ENCODE measurements at regions not wholly inside any gene's neighbourhood (a gene's known extent, or its start where the extent isn't known, plus 50 kb on each side); places are given as distances from the start of the nearest gene placed in this dataset.

GRCh38 chr10:57506414-57507094 is 761.1 kb downstream of the IPMK start:
- Histone ChIP-seq H3K27ac (no peak overlapping the region), H3K4me1 (ENCODE audit: insufficient read depth) (no peaks in the 10 kb centered on the region), H3K27me3 (no peaks in the 10 kb centered on the region), H3K9me2 (replicated peaks; ENCODE audit: insufficient read depth) (no peaks in the 10 kb centered on the region), H3K9me3 (ENCODE audit: low read depth) (no peaks in the 10 kb centered on the region), H3K4me3 (no peak overlapping the region), H3K4me2 (no peak overlapping the region), H2AFZ (no peak overlapping the region), H4K20me1 (ENCODE audit: insufficient read depth, poor library complexity, severe bottlenecking) (no peaks in the 10 kb centered on the region), H3K79me2 (no peaks in the 10 kb centered on the region), H3K36me3 (replicated peaks; ENCODE audit: insufficient read depth, low read depth) (no peaks in the 10 kb centered on the region)
- 85% methylated on average over 10 of the region's 10 CpGs for WGBS (ENCODE audit: low lambda C conversion rate, missing lambda C conversion rate)
- no peak for DNase-seq (ENCODE audit: low spot score)
- TF ChIP-seq EZH2phosphoT487 (IDR thresholded peaks at IDR 0.05; ENCODE audit: low read depth, severe bottlenecking, unreplicated experiment): no peak
- no peak for TF ChIP-seq EZH2 (IDR thresholded peaks at IDR 0.05; ENCODE audit: borderline replicate concordance)

- Histone ChIP-seq H3K9me2 (replicated peaks; ENCODE audit: insufficient read depth) (no peaks in the 10 kb centered on the region), H3K27me3 (no peaks in the 10 kb centered on the region), H3K9me3 (ENCODE audit: low read depth) (no peaks in the 10 kb centered on the region), H4K20me1 (ENCODE audit: insufficient read depth, poor library complexity, severe bottlenecking) (no peaks in the 10 kb centered on the region), H3K4me1 (ENCODE audit: insufficient read depth) (no peaks in the 10 kb centered on the region), H3K36me3 (replicated peaks; ENCODE audit: insufficient read depth, low read depth) (no peaks in the 10 kb centered on the region), H3K79me2 (no peaks in the 10 kb centered on the region), H2AFZ (no peak overlapping the region), H3K4me3 (no peak overlapping the region), H3K27ac (no peak overlapping the region), H3K4me2 (no peak overlapping the region)
- no peak for DNase-seq (ENCODE audit: low spot score)
- TF ChIP-seq EZH2phosphoT487 (IDR thresholded peaks at IDR 0.05; ENCODE audit: low read depth, severe bottlenecking, unreplicated experiment) (no peak), EZH2 (IDR thresholded peaks at IDR 0.05; ENCODE audit: borderline replicate concordance) (no peak), CTCF (IDR thresholded peaks at IDR 0.05; ENCODE audit: poor library complexity) (no peak)
- WGBS (ENCODE audit: low lambda C conversion rate, missing lambda C conversion rate): 60% methylated on average over 2 of the region's 2 CpGs
Observed at GRCh38 chr10:57494486-57494885, 773.2 kb downstream of the IPMK start.

- TF ChIP-seq EZH2 (IDR thresholded peaks at IDR 0.05; ENCODE audit: borderline replicate concordance) (no peak), EZH2phosphoT487 (IDR thresholded peaks at IDR 0.05; ENCODE audit: low read depth, severe bottlenecking, unreplicated experiment) (no peak), CTCF (IDR thresholded peaks at IDR 0.05; ENCODE audit: poor library complexity) (no peak)
- H3K27ac ChIP-seq: no peak overlapping the region
- 11% methylated on average over 1 of the region's 1 CpG for WGBS (ENCODE audit: low lambda C conversion rate, missing lambda C conversion rate)
- no peak for DNase-seq (ENCODE audit: low spot score)
- no peaks in the 10 kb centered on the region for H3K79me2 ChIP-seq
- H3K9me3 ChIP-seq (ENCODE audit: low read depth): no peaks in the 10 kb centered on the region
- no peak overlapping the region for H3K4me2 ChIP-seq
- H3K36me3 ChIP-seq (replicated peaks; ENCODE audit: insufficient read depth, low read depth): no peaks in the 10 kb centered on the region
- no peaks in the 10 kb centered on the region for H3K9me2 ChIP-seq (replicated peaks; ENCODE audit: insufficient read depth)
- no peak overlapping the region for H3K4me3 ChIP-seq
- no peaks in the 10 kb centered on the region for H4K20me1 ChIP-seq (ENCODE audit: insufficient read depth, poor library complexity, severe bottlenecking)
- H2AFZ ChIP-seq: no peak overlapping the region
- no peaks in the 10 kb centered on the region for H3K4me1 ChIP-seq (ENCODE audit: insufficient read depth)
- H3K27me3 ChIP-seq: no peaks in the 10 kb centered on the region
Observed at GRCh38 chr10:57482259-57482658, 785.4 kb downstream of the IPMK start.

- Histone ChIP-seq H3K9me2 (replicated peaks; ENCODE audit: insufficient read depth) (no peaks in the 10 kb centered on the region), H3K79me2 (no peaks in the 10 kb centered on the region), H3K4me2 (no peak overlapping the region), H3K36me3 (replicated peaks; ENCODE audit: insufficient read depth, low read depth) (no peaks in the 10 kb centered on the region), H3K9me3 (ENCODE audit: low read depth) (no peaks in the 10 kb centered on the region), H3K27me3 (no peaks in the 10 kb centered on the region), H3K27ac (no peak overlapping the region), H2AFZ (no peak overlapping the region), H4K20me1 (ENCODE audit: insufficient read depth, poor library complexity, severe bottlenecking) (no peaks in the 10 kb centered on the region), H3K4me3 (no peak overlapping the region), H3K4me1 (ENCODE audit: insufficient read depth) (no peaks in the 10 kb centered on the region)
- 64% methylated on average over 2 of the region's 2 CpGs for WGBS (ENCODE audit: low lambda C conversion rate, missing lambda C conversion rate)
- DNase-seq (ENCODE audit: low spot score): no peak
- TF ChIP-seq EZH2phosphoT487 (IDR thresholded peaks at IDR 0.05; ENCODE audit: low read depth, severe bottlenecking, unreplicated experiment) (no peak), CTCF (IDR thresholded peaks at IDR 0.05; ENCODE audit: poor library complexity) (no peak), EZH2 (IDR thresholded peaks at IDR 0.05; ENCODE audit: borderline replicate concordance) (no peak)
Observed at GRCh38 chr10:57472823-57473619, 794.7 kb downstream of the IPMK start.

Measured in hepatocyte (in vitro differentiated cells).